ENCODE measurements at regions not wholly inside any gene's neighbourhood (a gene's known extent, or its start where the extent isn't known, plus 50 kb on each side); places are given as distances from the start of the nearest gene placed in this dataset.

- TF ChIP-seq TBP (IDR thresholded peaks at IDR 0.05; ENCODE audit: low read depth, low read length): no peak
- TF ChIP-seq CEBPB (IDR thresholded peaks at IDR 0.05; ENCODE audit: low read depth, low read length): no peak
- TF ChIP-seq GTF2F1 (IDR thresholded peaks at IDR 0.05; ENCODE audit: borderline replicate concordance, low read depth, low read length): no peak
- no peak for TF ChIP-seq CTCF (IDR thresholded peaks at IDR 0.05; ENCODE audit: control extremely low read depth in 1 of 3, insufficient read depth in 1 of 3, low read depth in 1 of 3, low read length in 3 of 3)
Measured at GRCh38 chr2:2493496-2493895, 162.4 kb upstream of the MYT1L start.

Data from H1 (cell line).